H4 (cell line): ENCODE measurements at regions not wholly inside any gene's neighbourhood (a gene's known extent, or its start where the extent isn't known, plus 50 kb on each side); places are given as distances from the start of the nearest gene placed in this dataset.
A peak's percentile ranks its signal among the peaks of the same experiment; 100 is the strongest.
"Not testable (repeated sequence)": the region's sequence is repeated elsewhere in the genome, so short reads cannot be mapped to it uniquely, and the experiment has no call there.

ENCODE experiments used
- DNase-seq: peaks from one replicate; pipeline ENCODE4 v3.0.0-alpha.2; 2015; ENCODE audit warnings: low spot score

GRCh38 chr5:13227513-13227912 is 717.0 kb downstream of the DNAH5 start:
- DNase-seq = no peak

- DNase-seq = peak; percentile 53
These were observed 726.0 kb downstream of the DNAH5 start for GRCh38 chr5:13218518-13218917.

DNA sequence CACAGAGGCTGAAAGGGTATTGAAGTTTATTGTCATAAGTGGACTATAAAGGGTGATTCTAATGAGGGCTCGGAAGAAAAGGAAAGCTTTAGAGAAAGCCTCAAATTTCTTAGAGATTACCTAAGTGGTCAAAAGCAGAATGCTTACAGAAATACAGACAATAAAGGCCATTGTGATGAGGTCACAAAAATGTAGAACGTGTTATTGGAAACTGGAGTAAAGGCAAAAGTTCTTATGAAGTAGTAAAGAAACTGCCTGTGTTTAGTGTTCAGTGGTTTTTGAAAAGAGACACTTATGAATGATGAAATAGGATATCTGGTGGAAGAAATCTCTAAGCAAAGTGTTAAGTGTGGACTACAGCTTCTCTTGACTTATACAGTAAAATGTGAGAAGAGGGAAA is 726.9 kb downstream of the DNAH5 start:
- peak; percentile 38 for DNase-seq

- no peak for DNase-seq
These were observed 728.7 kb downstream of the DNAH5 start for GRCh38 chr5:13215806-13216205.

DNA sequence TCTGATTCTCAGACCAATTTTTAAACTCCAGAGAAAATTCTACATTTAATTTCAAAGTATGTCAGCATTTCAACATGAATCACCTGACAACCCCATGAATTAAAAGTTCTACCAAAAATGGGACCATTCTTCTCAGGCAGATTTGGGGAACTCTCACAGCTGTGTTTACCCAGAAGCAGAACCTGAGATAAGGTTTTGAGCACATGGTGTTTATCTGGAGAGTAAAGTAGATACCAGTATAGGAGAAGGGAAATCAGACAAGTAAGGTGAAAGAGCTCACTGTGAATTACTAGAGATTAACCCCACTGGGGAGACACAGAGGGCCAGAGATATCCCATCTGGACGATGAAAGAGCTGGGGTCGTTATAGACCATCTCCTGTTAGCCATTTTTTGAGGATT is 729.1 kb downstream of the DNAH5 start:
- no peak for DNase-seq

GRCh38 chr5:13214182-13214581 is 730.3 kb downstream of the DNAH5 start:
- no peak for DNase-seq

GRCh38 chr5:13212886-13213285 is 731.6 kb downstream of the DNAH5 start:
- DNase-seq = no peak

DNA sequence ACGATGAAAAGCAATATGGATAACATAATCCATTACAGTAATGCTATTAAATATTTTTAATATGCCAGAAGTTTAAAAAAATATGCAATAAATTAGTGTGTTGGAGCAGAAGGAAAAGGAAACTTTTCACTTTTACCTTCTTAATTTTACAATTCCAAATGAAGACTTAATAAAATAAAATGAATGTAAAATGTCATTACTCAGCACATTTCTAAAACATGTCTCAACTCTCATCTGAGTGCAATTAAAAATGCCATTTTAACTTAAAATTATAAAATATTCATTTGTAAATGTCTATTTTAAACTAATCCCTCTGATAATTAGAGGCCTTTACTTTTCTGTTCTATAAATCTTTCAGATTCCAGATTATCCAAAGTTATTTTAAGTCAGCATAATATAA is 733.4 kb downstream of the DNAH5 start:
- no peak for DNase-seq

DNA sequence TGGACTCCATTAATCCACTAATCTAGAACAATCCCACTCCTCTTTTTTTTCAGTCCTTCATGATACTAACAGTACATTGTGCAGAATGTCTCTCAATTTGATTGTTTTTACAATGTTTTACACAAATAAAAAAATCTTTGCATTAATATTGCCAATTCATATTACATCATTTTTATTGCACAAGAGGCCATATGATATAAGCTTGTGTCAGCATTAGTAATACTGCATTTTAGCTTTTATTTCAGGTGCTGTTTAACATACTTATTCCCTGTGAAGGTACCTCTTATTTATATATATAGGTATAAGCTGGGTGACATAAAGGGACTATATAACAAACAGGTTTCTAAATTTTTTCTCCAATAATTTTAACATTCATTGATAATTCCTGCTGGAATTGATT is 737.4 kb downstream of the DNAH5 start:
- no peak for DNase-seq

DNA sequence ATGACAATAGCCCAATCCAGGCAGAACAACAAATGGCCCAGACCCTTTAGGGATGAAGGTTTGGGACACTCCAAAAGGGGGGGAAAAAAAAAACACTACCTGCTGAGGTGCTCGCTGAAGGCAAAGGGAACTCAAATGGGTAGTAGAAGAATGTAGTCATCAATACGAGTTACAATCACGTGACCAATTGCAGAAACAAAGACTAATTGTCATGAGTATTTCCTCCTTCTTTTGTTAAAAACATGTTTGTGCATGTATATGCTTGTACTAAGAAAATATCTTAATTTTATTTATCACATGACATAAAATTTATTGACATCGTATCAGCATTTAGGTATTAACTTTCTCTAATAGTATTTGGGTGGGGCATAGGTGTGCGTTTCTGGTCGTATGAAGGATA is 743.5 kb downstream of the DNAH5 start:
- DNase-seq = no peak

- not testable (repeated sequence) for DNase-seq
These were observed 746.3 kb downstream of the DNAH5 start for GRCh38 chr5:13198226-13198625.

- DNase-seq = peak; percentile 13
These were observed 755.0 kb downstream of the DNAH5 start for GRCh38 chr5:13189532-13189931.

DNA sequence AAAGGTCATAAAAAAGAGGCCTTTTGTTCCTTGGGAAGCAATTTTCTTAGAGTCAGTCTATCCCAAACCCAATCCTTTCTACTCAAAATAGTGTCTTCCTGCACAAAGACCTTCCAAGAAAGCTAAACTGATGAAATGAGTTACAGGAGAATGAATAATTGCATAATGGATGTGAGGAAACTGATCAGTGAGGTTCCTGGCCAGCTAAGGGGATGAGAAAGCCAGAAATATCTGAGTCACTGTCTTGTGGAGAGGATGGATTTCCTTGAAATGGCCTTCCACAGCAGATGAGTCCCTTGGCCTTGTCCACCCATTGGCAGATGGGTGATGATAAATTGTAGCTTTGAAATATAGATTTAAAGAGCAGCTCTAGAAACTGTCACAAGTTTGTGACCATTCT is 756.1 kb downstream of the DNAH5 start:
- DNase-seq = no peak

DNA sequence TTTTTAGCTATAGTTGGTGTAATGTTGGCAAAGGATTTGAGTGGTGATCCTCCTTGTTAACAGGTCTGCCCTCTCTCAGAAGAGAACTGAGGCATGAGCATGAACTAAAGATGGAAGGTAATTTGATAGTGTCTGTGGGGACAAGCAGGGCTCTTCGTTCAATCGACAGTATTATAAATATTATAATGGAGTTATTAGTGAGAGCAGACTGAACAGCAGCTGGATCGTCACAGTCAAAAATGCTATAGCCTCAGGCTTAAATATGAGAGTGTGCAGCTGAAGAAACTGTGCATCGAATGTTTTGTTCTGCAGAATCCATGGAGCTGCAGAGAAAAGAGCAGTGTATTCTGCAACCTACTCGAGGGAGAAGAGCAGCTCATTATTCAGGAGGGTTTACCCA is 757.3 kb downstream of the DNAH5 start:
- no peak for DNase-seq

DNA sequence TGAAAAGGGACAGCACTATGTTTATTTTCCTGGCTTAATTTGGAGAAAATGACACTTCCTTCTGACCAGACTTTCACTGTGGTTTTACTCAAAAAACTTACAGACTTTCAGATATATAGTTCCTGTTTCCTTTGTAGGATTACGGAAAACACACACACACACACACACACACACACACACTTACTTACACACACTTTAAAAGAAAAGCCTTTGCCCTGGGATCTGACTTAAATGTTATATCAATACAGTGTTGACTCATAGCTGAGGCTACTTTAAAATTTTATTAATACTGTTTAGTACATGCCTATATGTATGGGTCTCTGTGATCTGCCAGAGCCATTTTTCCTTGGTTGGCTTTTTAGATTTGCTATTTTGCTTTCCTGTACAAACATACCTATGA is 758.3 kb downstream of the DNAH5 start:
- no peak for DNase-seq

DNA sequence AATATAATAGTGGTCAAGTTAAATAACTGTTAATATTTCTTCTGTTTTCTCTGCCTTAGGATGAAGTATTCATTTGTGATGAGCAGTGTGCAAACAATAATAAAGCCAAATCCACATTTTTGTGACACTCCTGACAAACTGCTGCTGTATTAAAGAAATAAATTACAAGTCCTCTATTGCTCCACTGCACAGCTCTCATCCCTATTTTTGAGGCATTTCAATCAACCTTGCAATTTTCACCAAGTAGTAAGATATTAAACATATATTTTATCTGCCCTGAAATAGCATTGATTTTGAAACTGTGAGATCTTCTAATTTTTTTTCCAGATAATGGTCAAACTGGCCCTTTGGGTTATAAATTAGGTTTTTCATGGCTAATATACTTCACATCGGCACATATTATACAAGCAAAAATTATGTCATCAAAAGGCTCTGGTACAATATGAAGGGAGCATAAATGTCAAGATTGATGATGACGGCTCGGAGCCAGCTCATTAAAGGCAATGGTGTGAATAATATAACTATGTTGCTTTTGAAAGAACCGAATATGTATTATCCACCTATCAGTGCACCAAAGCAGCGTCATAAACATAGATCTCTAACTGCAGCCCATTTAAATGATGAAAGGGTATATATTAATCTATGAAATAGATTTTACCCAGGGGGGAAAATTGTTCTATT is 764.9 kb downstream of the DNAH5 start:
- no peak for DNase-seq

DNA sequence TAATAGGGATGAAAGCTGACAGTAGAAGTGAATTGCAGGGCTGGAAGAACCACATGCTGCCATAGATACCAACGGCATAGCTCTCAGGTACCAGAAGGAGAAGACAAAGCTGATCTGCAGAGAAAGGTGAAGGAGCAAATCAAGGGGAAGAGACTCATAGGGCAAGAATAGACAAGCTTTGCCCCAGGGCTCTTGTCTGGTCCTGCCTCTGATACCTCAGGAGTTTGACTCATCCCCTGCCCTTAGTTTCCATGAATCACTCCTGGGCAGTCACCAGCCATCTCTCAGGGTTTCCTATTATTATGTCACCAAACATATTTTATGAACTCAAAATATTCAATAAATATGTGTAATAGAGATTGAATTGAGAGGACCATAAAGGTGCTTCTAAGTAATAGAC is 800.9 kb downstream of the DNAH5 start:
- no peak for DNase-seq

GRCh38 chr5:13143214-13143613 is 801.3 kb downstream of the DNAH5 start:
- no peak for DNase-seq

DNA sequence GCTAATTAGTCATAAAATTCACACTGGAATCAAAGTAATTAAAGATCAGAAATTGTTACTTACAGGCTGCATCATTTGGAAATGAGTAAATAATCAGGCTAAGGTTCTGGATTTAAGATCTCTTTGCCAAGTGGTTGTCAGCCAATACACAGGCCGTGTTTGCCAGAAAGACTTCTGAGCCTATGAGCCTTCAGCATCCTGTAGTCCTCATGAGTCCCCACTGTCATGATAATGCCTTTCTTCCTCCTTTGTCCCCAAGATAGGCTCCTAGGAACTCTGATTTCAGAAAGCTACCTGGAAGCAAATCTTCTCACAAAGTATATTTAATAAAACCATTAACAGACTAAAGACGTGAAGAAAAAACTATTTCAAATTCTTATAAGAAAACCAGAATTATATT is 810.5 kb downstream of the DNAH5 start:
- DNase-seq = no peak

- DNase-seq = no peak
These were observed 829.0 kb downstream of the DNAH5 start for GRCh38 chr5:13115476-13115875.

DNA sequence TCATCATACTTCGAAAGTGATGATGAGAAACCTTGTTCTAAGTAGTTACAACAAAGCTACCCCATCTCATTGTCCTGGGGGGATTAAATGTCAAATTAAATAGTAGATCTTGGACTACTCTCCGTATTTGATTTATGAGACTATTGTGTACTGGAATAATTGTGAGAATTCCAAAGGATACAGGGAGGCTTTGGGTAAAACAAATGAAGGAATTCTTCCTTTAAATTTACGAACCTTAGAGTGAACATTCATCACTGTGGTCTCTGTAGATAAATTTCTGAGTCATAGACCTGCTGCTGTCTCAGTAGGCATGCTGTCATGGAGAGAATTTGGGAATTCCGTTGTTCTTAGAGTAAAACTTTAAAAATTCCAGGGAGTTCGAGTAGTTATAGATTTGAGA is 836.2 kb downstream of the DNAH5 start:
- no peak for DNase-seq

GRCh38 chr5:13107537-13107936 is 837.0 kb downstream of the DNAH5 start:
- no peak for DNase-seq

GRCh38 chr5:13081116-13081515 is 863.4 kb downstream of the DNAH5 start:
- DNase-seq = no peak

DNA sequence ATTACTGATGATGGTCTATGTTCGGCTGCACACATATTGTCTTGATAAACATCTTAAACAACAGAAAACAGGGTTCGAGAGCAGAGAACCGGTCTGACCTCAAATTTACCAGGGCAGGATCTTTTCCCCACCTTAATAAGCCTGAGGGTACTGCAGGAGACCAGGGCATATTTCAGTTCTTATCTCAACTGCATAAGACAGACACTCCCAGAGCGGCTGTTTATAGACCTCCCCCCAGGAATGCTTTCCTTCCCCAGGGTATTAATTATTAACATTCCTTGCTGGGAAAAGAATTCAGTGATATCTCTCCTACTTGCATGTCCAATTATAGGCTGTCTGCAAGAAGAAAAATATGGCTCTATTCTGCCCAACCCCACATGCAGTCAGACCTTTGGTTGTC is 871.6 kb downstream of the DNAH5 start:
- not testable (repeated sequence) for DNase-seq
